ENCODE measurements at regions not wholly inside any gene's neighbourhood (a gene's known extent, or its start where the extent isn't known, plus 50 kb on each side); places are given as distances from the start of the nearest gene placed in this dataset.

GRCh38 chr4:125780747-125781146, 466.0 kb downstream of the FAT4 start:
- TF ChIP-seq, protein P1, sequence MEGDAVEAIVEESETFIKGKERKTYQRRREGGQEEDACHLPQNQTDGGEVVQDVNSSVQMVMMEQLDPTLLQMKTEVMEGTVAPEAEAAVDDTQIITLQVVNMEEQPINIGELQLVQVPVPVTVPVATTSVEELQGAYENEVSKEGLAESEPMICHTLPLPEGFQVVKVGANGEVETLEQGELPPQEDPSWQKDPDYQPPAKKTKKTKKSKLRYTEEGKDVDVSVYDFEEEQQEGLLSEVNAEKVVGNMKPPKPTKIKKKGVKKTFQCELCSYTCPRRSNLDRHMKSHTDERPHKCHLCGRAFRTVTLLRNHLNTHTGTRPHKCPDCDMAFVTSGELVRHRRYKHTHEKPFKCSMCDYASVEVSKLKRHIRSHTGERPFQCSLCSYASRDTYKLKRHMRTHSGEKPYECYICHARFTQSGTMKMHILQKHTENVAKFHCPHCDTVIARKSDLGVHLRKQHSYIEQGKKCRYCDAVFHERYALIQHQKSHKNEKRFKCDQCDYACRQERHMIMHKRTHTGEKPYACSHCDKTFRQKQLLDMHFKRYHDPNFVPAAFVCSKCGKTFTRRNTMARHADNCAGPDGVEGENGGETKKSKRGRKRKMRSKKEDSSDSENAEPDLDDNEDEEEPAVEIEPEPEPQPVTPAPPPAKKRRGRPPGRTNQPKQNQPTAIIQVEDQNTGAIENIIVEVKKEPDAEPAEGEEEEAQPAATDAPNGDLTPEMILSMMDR (IDR thresholded peaks at IDR 0.05 in 4 of 5, conservative IDR thresholded peaks at IDR 0.05 in 1 of 5) = no peak
- TF ChIP-seq POLR2A (IDR thresholded peaks at IDR 0.05) = no peak
